Stimulated activated CD4-positive, alpha-beta T cell treated with anti-CD3 and anti-CD28 coated beads, TNF-alpha, amount 100 ng/mL, for 24 hours (primary cell): ENCODE measurements at regions not wholly inside any gene's neighbourhood (a gene's known extent, or its start where the extent isn't known, plus 50 kb on each side); places are given as distances from the start of the nearest gene placed in this dataset.
"Not testable (repeated sequence)": the region's sequence is repeated elsewhere in the genome, so short reads cannot be mapped to it uniquely, and the experiment has no call there.

ENCODE experiments used
- DNase-seq, 3 experiments: peaks; one replicate each; pipeline ENCODE4 v3.0.0-alpha.2; 2020; ENCODE audit warnings: low read depth in 3 of 3

DNA sequence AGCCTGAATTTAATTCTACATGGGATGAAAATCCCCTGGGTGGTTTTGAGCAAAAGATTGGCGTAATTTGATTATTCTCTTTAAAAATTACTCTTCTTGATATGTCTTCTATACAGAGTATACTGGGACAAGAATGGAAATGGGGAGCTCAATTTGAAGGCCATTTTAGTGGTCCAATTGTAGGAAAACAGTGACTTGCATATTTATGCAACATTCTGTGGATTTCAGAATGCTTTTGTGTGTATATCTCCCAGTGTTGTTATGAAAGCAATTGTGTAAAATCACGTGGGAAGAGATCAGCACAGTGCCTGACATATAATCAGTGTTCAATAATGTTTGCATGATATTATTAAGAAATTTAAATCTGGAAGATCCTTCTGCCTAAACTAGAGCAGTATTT is 575.9 kb upstream of the PBX1 start:
- DNase-seq = no peak

DNA sequence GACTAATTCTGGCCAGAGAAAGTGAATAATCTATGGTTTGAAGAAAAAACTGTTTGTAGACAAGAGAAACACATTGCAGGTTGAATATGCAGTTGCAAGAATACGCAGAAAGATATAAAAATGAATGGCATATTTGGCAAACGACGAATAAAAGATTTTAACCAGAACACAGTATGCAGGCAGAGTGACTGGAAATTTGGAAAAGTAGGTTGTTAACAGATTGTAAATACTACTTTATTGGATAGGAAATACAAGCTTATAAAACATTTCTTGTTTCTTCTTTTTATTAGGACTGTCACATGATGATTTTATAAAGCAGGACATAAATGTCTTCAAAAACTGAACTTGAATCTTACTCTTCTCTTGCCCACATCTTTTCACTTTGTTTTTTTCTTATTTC is 573.3 kb upstream of the PBX1 start:
- DNase-seq = no peak

GRCh38 chr1:163999131-163999530 is 559.9 kb upstream of the PBX1 start:
- no peak for DNase-seq

- not testable (repeated sequence) for DNase-seq
Measured at GRCh38 chr1:164006186-164006585, 552.8 kb upstream of the PBX1 start.

DNA sequence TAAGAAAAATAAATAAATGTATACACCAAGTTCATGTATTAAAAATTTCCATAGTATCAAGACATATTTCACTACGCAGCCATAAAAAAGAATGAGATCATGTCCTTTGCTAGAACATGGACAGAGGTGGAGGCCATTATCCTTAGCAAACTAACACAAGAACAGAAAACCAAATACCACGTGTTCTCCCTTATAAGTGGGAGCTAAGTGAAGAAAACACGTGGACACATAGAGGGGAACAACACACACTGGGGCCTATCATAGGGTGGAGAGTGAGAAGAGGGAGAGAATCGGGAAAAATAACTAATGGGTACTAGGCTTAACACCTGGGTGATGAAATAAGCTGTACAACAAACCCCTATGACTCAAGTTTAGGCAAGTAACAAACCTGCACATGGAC is 552.4 kb upstream of the PBX1 start:
- DNase-seq = no peak

- no peak for DNase-seq
Measured at GRCh38 chr1:164017239-164017638, 541.7 kb upstream of the PBX1 start.

DNA sequence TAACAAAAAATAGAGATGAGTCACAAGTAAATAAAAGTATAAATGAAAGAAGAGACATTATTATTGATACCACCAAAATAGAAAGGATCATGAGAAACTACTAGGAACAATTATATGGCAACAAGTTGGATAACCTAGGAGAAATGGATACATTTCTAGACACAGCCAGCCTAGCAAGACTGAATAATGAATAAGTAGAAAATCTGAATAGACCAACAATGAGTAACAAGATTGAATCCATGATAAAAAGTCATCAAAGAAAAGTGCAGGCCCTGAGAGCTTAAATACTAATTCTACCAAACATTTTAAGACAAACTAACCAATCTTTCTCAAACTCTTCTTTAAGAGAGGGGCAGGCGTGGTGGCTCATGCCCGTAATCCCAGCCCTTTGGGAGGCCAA is 538.6 kb upstream of the PBX1 start:
- DNase-seq = no peak

DNA sequence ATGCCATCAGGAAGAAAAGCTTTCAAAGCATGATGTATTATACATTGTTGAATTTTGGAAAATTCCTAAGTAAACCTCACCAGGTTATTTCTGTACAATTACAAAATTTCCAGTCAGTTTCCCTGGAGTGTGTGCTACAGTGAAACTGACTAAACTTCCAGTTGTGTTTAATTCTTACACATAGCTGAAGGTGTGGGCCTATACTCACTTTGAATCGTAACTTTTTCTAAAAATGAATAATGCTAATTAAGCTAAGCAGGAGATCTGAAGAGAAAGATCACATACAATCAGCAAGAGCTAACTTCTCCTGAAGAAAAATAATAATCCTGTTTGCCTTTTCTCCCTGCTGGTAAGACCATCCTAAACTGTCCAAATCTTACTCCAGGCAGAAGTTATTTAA is 537.2 kb upstream of the PBX1 start:
- no peak for DNase-seq

GRCh38 chr1:164033782-164034181 is 525.2 kb upstream of the PBX1 start:
- DNase-seq = no peak

DNA sequence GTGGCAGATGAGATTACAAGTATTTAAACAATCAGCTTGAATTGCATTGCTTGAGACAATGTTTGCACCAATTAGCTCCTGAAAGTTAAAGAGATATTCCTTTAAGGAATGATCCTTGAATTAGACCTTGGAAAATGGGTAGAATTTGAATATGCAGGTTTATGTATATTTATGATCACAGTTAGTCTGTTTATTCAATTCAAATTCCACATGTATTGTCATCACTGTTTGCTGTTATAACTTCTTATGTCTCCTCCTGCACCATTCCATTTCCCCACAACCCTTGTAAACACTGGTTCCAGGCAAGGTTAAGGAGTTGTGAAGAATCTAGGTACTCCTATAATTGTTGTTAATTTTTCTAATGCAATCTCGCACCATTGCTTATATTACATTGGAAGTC is 518.2 kb upstream of the PBX1 start:
- DNase-seq = no peak

DNA sequence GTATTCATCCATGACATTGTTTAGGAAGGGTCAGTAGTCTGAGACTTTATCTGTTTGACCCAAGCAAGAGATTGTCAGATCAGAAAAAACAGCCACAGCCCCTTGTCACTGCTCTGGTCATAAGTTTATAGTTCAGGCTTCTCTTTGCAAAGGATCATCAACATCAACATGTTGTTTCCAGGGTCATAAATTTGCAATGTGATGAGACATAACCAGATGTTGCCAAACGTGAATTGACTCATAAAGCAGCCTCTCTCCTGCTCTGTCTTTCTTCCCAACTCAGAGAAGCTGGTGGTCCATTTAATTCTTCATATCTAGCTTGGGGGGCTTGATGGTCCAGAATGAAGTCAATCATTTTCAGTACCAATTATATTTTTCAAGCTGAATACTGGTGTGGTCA is 507.2 kb upstream of the PBX1 start:
- no peak for DNase-seq

GRCh38 chr1:164054331-164054730 is 504.7 kb upstream of the PBX1 start:
- DNase-seq = no peak

- no peak for DNase-seq
Measured at GRCh38 chr1:164058198-164058597, 500.8 kb upstream of the PBX1 start.

DNA sequence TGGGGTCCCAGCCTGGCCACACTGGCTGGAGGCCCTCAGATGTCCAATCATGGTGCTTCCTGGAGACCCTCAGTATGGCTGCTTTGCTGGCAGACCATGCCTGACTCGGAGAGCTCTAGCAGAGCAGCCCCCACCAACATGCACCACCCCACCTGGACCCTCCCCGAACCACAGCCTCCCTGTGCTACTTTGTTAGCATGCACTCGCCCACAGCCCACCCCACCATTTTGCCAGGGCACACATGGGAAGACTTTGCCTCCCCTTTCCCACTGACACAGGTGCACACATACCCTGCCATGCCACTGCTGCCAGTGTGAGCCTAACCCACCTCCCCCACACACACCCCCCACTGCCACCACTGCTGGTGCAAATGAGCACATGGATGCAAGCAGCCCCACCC is 497.5 kb upstream of the PBX1 start:
- no peak for DNase-seq

- DNase-seq = no peak
Measured at GRCh38 chr1:164064501-164064900, 494.5 kb upstream of the PBX1 start.

- DNase-seq = no peak
Measured at GRCh38 chr1:164071288-164071687, 487.7 kb upstream of the PBX1 start.

- DNase-seq = no peak
Measured at GRCh38 chr1:164086832-164087231, 472.2 kb upstream of the PBX1 start.

- DNase-seq = no peak
Measured at GRCh38 chr1:164087906-164088453, 471.0 kb upstream of the PBX1 start.

GRCh38 chr1:164092603-164093353 is 466.2 kb upstream of the PBX1 start:
- no peak for DNase-seq

- DNase-seq = no peak
Measured at GRCh38 chr1:164093543-164093942, 465.4 kb upstream of the PBX1 start.

GRCh38 chr1:164101802-164102201 is 457.2 kb upstream of the PBX1 start:
- no peak for DNase-seq

DNA sequence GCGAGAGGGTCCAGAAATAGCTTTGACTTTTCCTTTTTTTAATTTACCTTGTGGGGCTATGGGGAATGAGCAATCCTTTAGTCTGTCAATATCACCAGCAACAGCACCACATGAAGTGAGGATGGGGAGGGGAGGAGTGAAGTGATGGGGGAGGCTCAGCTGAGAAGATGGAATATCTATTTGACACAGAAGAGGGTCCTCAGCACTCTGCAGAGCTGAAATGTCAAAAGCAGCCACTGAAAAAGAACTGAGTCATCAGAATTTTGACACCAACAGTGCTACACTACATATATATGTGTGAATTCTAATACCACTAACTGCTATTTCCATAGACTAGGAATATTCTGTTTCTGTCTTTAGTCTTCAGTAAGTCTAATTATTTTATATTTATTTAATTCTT is 427.0 kb upstream of the PBX1 start:
- no peak for DNase-seq

- DNase-seq = no peak
Measured at GRCh38 chr1:164137273-164137925, 421.6 kb upstream of the PBX1 start.
